ENCODE measurements at regions not wholly inside any gene's neighbourhood (a gene's known extent, or its start where the extent isn't known, plus 50 kb on each side); places are given as distances from the start of the nearest gene placed in this dataset.

DNA sequence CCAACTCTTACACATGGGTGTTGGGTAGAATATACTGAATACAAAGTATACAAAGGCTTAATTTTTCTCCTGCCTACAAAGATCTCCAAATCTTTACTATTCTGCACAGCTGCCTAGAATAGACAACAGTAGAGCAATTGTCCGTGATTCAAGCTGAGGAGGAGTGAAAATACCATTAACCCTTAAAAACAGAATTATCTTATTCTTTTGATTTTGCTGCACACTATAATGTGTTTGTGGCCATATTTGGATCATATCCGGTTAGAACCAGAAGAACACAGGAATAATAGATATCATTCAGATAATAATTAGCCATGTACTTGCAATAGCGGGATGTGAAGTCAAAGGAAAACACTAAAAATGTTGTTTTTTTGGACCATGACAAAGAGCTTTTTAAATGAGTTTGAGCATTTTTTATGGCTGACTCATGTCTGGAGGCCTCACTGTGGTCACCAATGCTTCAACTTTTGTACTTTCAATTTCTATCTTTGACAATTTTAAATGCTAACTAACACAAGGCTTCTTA is 197.6 kb upstream of the FOXD3 start:
- DNase-seq, result peak; percentile 64

DNA sequence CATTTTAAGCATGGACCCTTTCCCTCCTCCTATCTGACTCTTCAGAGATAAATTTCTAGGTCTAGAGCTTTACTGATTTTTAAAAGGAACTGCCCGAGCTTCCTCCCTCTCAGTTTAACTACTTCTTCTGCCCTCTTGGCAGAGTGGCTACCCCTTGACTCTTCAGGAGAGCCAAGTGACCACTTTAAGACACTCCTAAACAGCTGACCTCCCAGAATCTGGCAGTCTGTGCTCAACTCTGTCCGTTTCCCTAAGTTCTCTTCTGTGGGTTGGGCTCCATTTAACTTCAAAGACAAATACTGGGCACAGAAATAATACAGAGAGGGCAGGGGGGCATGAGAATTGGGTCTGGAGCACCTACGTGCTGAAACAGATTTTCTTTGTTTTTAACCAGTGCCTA is 196.3 kb upstream of the FOXD3 start:
- Histone ChIP-seq H3K27ac (ENCODE audit: low read length) (no peak overlapping the region), H3K9ac (ENCODE audit: low read length) (no peak overlapping the region), H4K20me1 (ENCODE audit: insufficient read depth, low read length) (no peaks in the 10 kb centered on the region), H3K9me3 (replicated peaks; ENCODE audit: insufficient read depth, low read length) (no peaks in the 10 kb centered on the region), H2AFZ (ENCODE audit: low read length) (no peak overlapping the region), H3K4me3 (ENCODE audit: low read length) (no peak overlapping the region), H3K9me2 (replicated peaks; ENCODE audit: insufficient read depth, low read length) (no peaks in the 10 kb centered on the region), H3K4me2 (ENCODE audit: low read depth, low read length) (no peak overlapping the region), H3K27me3 (replicated peaks; ENCODE audit: insufficient read depth, low read length) (no peaks in the 10 kb centered on the region), H3K4me1 (ENCODE audit: low read length) (peaks cover 12% of the 10 kb centered on the region), H3K36me3 (replicated peaks; ENCODE audit: insufficient read depth, low read length) (no peaks in the 10 kb centered on the region), H3K79me2 (ENCODE audit: low read length) (no peaks in the 10 kb centered on the region), H3F3A (ENCODE audit: insufficient read depth, low read length) (no peaks in the 10 kb centered on the region)
- TF ChIP-seq, protein P1, sequence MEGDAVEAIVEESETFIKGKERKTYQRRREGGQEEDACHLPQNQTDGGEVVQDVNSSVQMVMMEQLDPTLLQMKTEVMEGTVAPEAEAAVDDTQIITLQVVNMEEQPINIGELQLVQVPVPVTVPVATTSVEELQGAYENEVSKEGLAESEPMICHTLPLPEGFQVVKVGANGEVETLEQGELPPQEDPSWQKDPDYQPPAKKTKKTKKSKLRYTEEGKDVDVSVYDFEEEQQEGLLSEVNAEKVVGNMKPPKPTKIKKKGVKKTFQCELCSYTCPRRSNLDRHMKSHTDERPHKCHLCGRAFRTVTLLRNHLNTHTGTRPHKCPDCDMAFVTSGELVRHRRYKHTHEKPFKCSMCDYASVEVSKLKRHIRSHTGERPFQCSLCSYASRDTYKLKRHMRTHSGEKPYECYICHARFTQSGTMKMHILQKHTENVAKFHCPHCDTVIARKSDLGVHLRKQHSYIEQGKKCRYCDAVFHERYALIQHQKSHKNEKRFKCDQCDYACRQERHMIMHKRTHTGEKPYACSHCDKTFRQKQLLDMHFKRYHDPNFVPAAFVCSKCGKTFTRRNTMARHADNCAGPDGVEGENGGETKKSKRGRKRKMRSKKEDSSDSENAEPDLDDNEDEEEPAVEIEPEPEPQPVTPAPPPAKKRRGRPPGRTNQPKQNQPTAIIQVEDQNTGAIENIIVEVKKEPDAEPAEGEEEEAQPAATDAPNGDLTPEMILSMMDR (IDR thresholded peaks at IDR 0.05; ENCODE audit: low read length), result no peak
- TF ChIP-seq EZH2phosphoT487 (IDR thresholded peaks at IDR 0.05; ENCODE audit: low read length) (no peak), EZH2 (optimal IDR thresholded peaks at IDR 0.05; ENCODE audit: low read depth, low read length) (no peak)
- DNase-seq, result no peak

More for the DNA sequence above, 197.6 kb upstream of the FOXD3 start:
- Histone ChIP-seq H3K4me1 (ENCODE audit: low read length) (peaks cover 12% of the 10 kb centered on the region), H3K79me2 (ENCODE audit: low read length) (no peaks in the 10 kb centered on the region), H3K4me3 (ENCODE audit: low read length) (0 out of 2 replicates have a peak overlapping the region, but pooled peaks have one; percentile 9), H3K9me3 (replicated peaks; ENCODE audit: insufficient read depth, low read length) (no peaks in the 10 kb centered on the region), H3K36me3 (replicated peaks; ENCODE audit: insufficient read depth, low read length) (no peaks in the 10 kb centered on the region), H3K9ac (ENCODE audit: low read length) (no peak overlapping the region), H3K9me2 (replicated peaks; ENCODE audit: insufficient read depth, low read length) (no peaks in the 10 kb centered on the region), H3K4me2 (ENCODE audit: low read depth, low read length) (peak overlapping the region; percentile 54), H3F3A (ENCODE audit: insufficient read depth, low read length) (no peaks in the 10 kb centered on the region), H3K27ac (ENCODE audit: low read length) (no peak overlapping the region; the same call in 1 of the 2 replicates), H4K20me1 (ENCODE audit: insufficient read depth, low read length) (no peaks in the 10 kb centered on the region), H2AFZ (ENCODE audit: low read length) (peak overlapping the region; percentile 35), H3K27me3 (replicated peaks; ENCODE audit: insufficient read depth, low read length) (no peaks in the 10 kb centered on the region)
- TF ChIP-seq EZH2phosphoT487 (IDR thresholded peaks at IDR 0.05; ENCODE audit: low read length) (no peak), EZH2 (optimal IDR thresholded peaks at IDR 0.05; ENCODE audit: low read depth, low read length) (no peak)
- TF ChIP-seq, protein P1 (IDR thresholded peaks at IDR 0.05; ENCODE audit: low read length), result no peak

DNA sequence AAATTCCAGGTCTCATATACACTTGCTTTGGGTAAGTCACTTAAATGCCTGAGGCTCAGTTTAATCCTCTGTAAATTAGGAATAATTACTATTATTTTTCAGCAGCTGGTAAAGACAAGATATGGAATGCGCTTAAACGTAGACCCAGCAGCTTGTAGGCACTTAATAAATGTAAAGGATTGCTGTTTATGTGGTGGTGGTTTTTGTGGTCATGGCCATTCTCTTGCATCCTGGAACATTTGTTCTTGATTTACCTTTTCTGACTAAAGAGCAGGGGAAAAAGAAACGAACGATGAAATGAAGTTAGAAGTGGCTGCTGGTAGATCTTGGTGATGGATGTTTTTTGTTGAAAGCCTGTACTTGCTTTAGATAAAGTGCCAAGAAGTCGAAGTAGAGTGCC is 195.0 kb upstream of the FOXD3 start:
- H3K4me2 ChIP-seq (ENCODE audit: low read depth, low read length), result no peak overlapping the region
- H4K20me1 ChIP-seq (ENCODE audit: insufficient read depth, low read length), result no peaks in the 10 kb centered on the region
- H3K36me3 ChIP-seq (replicated peaks; ENCODE audit: insufficient read depth, low read length), result no peaks in the 10 kb centered on the region
- H3K27me3 ChIP-seq (replicated peaks; ENCODE audit: insufficient read depth, low read length), result no peaks in the 10 kb centered on the region
- no peaks in the 10 kb centered on the region for H3K9me3 ChIP-seq (replicated peaks; ENCODE audit: insufficient read depth, low read length)
- no peak for DNase-seq
- H3K9ac ChIP-seq (ENCODE audit: low read length), result no peak overlapping the region
- no peaks in the 10 kb centered on the region for H3K79me2 ChIP-seq (ENCODE audit: low read length)
- TF ChIP-seq EZH2 (optimal IDR thresholded peaks at IDR 0.05; ENCODE audit: low read depth, low read length) (no peak), EZH2phosphoT487 (IDR thresholded peaks at IDR 0.05; ENCODE audit: low read length) (no peak)
- TF ChIP-seq, protein P1 (IDR thresholded peaks at IDR 0.05; ENCODE audit: low read length), result no peak
- no peaks in the 10 kb centered on the region for H3K9me2 ChIP-seq (replicated peaks; ENCODE audit: insufficient read depth, low read length)
- no peak overlapping the region for H2AFZ ChIP-seq (ENCODE audit: low read length)
- H3F3A ChIP-seq (ENCODE audit: insufficient read depth, low read length), result no peaks in the 10 kb centered on the region
- no peak overlapping the region for H3K4me3 ChIP-seq (ENCODE audit: low read length)
- H3K27ac ChIP-seq (ENCODE audit: low read length), result no peak overlapping the region
- peaks cover 12% of the 10 kb centered on the region for H3K4me1 ChIP-seq (ENCODE audit: low read length)
